Lower leg skin (tissue), 4 donors: ENCODE measurements at regions not wholly inside any gene's neighbourhood (a gene's known extent, or its start where the extent isn't known, plus 50 kb on each side); places are given as distances from the start of the nearest gene placed in this dataset.
"Not testable (repeated sequence)": the region's sequence is repeated elsewhere in the genome, so short reads cannot be mapped to it uniquely, and the experiment has no call there.

Experiments used
- DNase-seq, 2 donors: peaks; one replicate each; pipeline ENCODE4 v3.0.0-alpha.2; 2019; ENCODE audit warnings: low spot score in 2 of 2
- H3K4me3 ChIP-seq: fragments of 200-600 bp; sonication (generic); 2 replicates; pipeline ENCODE4 v1.5.1; 2017; ENCODE audit warnings: mild to moderate bottlenecking, low read depth; ENCODE audit not compliant: poor library complexity, severe bottlenecking
- CTCF ChIP-seq, 3 donors: fragments of 450-650 bp; IDR thresholded peaks; one replicate each; pipeline ENCODE4 v1.5.1; 2016; ENCODE audit warnings: antibody characterized with exemption in 3 of 3, mild to moderate bottlenecking in 3 of 3, moderate library complexity in 2 of 3
- POLR2A ChIP-seq, 2 donors: fragments of 450-650 bp; IDR thresholded peaks; one replicate each; pipeline ENCODE4 v1.6.1; 2016 to 2017; ENCODE audit warnings: antibody characterized with exemption in 2 of 2, mild to moderate bottlenecking in 1 of 2, moderate library complexity in 1 of 2
- WGBS, 2 donors: methylation state at CpG; one replicate each; pipeline ENCODE4 v1.1.5; 2018; 5-methylcytosine and 5-hydroxymethylcytosine counted together
- intact Hi-C: fragments of 100-400 bp; cut with DNase I; formaldehyde crosslinking; loops from one replicate; pipeline ENCODE4 v1.15.0; 2023; ENCODE audit warnings: low total_unique reads

DNA sequence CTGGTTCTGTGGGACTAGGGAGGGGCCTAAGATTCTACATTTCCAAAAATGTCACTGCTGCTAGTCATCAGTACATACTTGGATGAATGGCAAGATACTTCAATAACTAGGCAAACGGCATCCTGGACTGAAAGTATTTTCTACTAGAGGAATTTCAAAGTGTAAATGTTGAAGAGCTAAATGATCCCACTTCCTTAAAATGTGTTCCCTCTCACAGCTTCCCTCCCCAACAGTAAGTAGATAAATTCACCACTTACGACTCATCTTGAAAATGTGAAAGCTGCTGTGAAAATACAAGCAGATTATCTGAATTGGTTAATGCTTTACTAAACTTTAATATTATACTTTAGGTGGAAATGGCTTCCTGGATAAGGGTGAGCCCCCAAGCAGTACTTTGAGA is 1571.5 kb upstream of the WWC1 start:
- intact Hi-C loops, result no loop called here
- DNase-seq, result no peak
- 70 to 73% methylated on average over 2 of the region's 2 CpGs for WGBS, 2 donors
- no peak for TF ChIP-seq CTCF (IDR thresholded peaks at IDR 0.05)
- no peak for TF ChIP-seq POLR2A (IDR thresholded peaks at IDR 0.05)
- no peak overlapping the region for H3K4me3 ChIP-seq

GRCh38 chr5:166722939-166723338 is 1568.5 kb upstream of the WWC1 start:
- TF ChIP-seq POLR2A (IDR thresholded peaks at IDR 0.05) (no peak), CTCF (IDR thresholded peaks at IDR 0.05) (no peak)
- no peak overlapping the region for H3K4me3 ChIP-seq
- no peak for DNase-seq
- WGBS, 2 donors, result 81 to 86% methylated on average over 2 of the region's 2 CpGs
- intact Hi-C loops, result no loop called here

DNA sequence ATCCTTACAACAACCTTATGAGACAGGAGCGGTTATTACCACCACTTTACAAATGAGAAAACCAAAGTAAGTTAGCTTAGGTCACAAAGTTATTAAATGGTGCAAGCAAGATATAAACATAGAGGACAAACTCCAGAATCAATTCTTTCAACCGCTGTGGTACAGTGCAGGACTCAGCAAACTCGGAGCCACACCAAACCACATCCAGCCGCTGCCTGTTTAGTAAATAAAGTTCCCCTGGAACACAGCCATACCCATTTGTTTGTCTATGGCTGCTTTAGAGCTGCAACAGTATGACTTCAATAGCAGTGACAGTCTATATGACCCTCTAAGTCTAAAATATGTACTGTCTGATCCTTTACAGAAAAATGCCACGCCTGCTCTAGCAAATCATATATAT is 1567.2 kb upstream of the WWC1 start:
- no peak for DNase-seq
- intact Hi-C loops, result no loop called here
- H3K4me3 ChIP-seq, result no peak overlapping the region
- 60 to 66% methylated on average over 5 of the region's 5 CpGs for WGBS, 2 donors
- TF ChIP-seq POLR2A (IDR thresholded peaks at IDR 0.05) (no peak), CTCF (IDR thresholded peaks at IDR 0.05) (no peak)

DNA sequence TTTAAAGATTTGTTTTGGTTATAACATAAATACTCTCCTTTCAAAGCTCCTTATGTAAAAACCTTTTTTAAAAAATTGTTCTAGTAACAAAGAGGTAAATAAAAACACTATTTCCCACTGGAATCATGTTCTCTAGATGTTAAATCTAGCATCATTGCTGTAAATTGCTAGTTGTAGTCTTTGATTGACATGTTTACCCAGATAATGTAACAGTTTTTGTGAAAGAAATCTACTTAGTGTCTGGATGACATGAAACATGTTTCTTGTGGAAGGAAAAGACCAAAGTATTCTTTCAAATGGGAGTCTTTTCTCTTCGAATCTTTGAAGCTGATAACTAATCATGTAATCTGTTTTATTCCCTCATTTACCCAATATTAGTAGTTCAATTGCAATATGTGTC is 1565.9 kb upstream of the WWC1 start:
- 57 to 72% methylated on average over 1 of the region's 1 CpG for WGBS, 2 donors
- DNase-seq, result no peak
- no peak overlapping the region for H3K4me3 ChIP-seq
- intact Hi-C loops, result no loop called here
- TF ChIP-seq CTCF (IDR thresholded peaks at IDR 0.05) (no peak), POLR2A (IDR thresholded peaks at IDR 0.05) (no peak)

GRCh38 chr5:166726406-166726805 is 1565.0 kb upstream of the WWC1 start:
- intact Hi-C loops, result no loop called here
- no peak overlapping the region for H3K4me3 ChIP-seq
- DNase-seq, result no peak
- 67 to 71% methylated on average over 1 of the region's 1 CpG for WGBS, 2 donors
- TF ChIP-seq CTCF (IDR thresholded peaks at IDR 0.05), result no peak
- no peak for TF ChIP-seq POLR2A (IDR thresholded peaks at IDR 0.05)

GRCh38 chr5:166742951-166743350 is 1548.5 kb upstream of the WWC1 start:
- 76 to 83% methylated on average over 4 of the region's 4 CpGs for WGBS, 2 donors
- H3K4me3 ChIP-seq, DNase-seq, intact Hi-C loops: not testable (repeated sequence)
